ENCODE measurements at regions not wholly inside any gene's neighbourhood (a gene's known extent, or its start where the extent isn't known, plus 50 kb on each side); places are given as distances from the start of the nearest gene placed in this dataset.

DNA sequence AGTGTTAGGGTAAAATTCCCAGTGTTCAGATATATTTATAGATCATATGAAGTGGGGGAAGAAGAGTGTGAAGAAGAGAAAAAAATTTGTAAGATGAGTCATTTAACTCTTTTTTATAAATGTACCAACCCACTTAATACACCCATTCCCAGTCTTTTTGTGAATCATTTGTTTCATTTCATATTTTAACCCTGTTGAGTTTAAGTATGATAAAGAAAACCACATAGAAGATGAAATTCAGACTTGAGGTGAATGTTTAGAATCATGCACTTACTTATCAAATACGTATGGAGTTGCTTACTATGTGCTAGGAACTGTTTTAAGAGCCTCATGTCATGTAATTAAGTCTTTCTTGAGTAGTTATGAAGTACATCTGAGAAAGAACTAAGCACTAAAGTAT lies 56.6 kb upstream of the DAPP1 start:
- TF ChIP-seq, protein P1, sequence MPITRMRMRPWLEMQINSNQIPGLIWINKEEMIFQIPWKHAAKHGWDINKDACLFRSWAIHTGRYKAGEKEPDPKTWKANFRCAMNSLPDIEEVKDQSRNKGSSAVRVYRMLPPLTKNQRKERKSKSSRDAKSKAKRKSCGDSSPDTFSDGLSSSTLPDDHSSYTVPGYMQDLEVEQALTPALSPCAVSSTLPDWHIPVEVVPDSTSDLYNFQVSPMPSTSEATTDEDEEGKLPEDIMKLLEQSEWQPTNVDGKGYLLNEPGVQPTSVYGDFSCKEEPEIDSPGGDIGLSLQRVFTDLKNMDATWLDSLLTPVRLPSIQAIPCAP (CRISPR knock-in tag; IDR thresholded peaks at IDR 0.05): no peak
- TF ChIP-seq CTCF (IDR thresholded peaks at IDR 0.05): no peak
- TF ChIP-seq NR2C2 (CRISPR knock-in tag; IDR thresholded peaks at IDR 0.05): no peak
- TF ChIP-seq ZNF263 (CRISPR knock-in tag; IDR thresholded peaks at IDR 0.05; ENCODE audit: low read depth): no peak
- TF ChIP-seq CREM (CRISPR knock-in tag; IDR thresholded peaks at IDR 0.05): no peak
- TF ChIP-seq ZNF317 (CRISPR knock-in tag; IDR thresholded peaks at IDR 0.05; ENCODE audit: borderline replicate concordance, low read depth): no peak
